Trophoblast cell (in vitro differentiated cells and primary cell): ENCODE measurements at regions not wholly inside any gene's neighbourhood (a gene's known extent, or its start where the extent isn't known, plus 50 kb on each side); places are given as distances from the start of the nearest gene placed in this dataset.

Experiments used
- DNase-seq, 2 donors: peaks; one replicate each; pipeline ENCODE4 v3.0.0-alpha.2; 2016
- H2AFZ ChIP-seq: 2 replicates; pipeline ENCODE4 v1.6.1; 2013; ENCODE audit warnings: low read length, moderate library complexity, mild to moderate bottlenecking; ENCODE audit not compliant: insufficient read depth, poor library complexity
- H2AK5ac ChIP-seq: 2 replicates; pipeline ENCODE4 v1.6.1; 2013; ENCODE audit warnings: mild to moderate bottlenecking, low read length
- H2BK120ac ChIP-seq: 2 replicates; pipeline ENCODE4 v1.6.1; 2013; ENCODE audit warnings: low read length, mild to moderate bottlenecking, moderate library complexity; ENCODE audit not compliant: insufficient read depth, poor library complexity
- H2BK12ac ChIP-seq: 2 replicates; pipeline ENCODE4 v1.6.1; 2013; ENCODE audit warnings: mild to moderate bottlenecking, low read length, moderate library complexity
- H2BK5ac ChIP-seq: 2 replicates; pipeline ENCODE4 v1.6.1; 2013; ENCODE audit warnings: low read length, low read depth, moderate library complexity, mild to moderate bottlenecking; ENCODE audit not compliant: poor library complexity
- H3K14ac ChIP-seq: 2 replicates; pipeline ENCODE4 v1.6.1; 2013; ENCODE audit warnings: mild to moderate bottlenecking, low read length
- H3K18ac ChIP-seq: 2 replicates; pipeline ENCODE4 v1.6.1; 2013; ENCODE audit warnings: mild to moderate bottlenecking, low read length
- H3K23ac ChIP-seq: 2 replicates; pipeline ENCODE4 v1.6.1; 2013; ENCODE audit warnings: low read length
- H3K27ac ChIP-seq: 2 replicates; pipeline ENCODE4 v1.5.1; 2013; ENCODE audit warnings: low read depth, mild to moderate bottlenecking, inconsistent platforms, low read length, moderate library complexity
- H3K27me3 ChIP-seq: 2 replicates; pipeline ENCODE4 v1.6.1; 2013; ENCODE audit warnings: inconsistent platforms, mild to moderate bottlenecking, low read length, moderate library complexity; ENCODE audit not compliant: insufficient read depth
- H3K36me3 ChIP-seq, 2 experiments: 1 replicate in 1 of 2; 2 replicates in 1 of 2; pipeline ENCODE4 v1.6.1; 2013; ENCODE audit warnings: low read length in 2 of 2, mild to moderate bottlenecking in 2 of 2, moderate library complexity in 1 of 2; ENCODE audit not compliant: insufficient read depth in 2 of 2, control insufficient read depth in 1 of 2
- H3K4ac ChIP-seq: 2 replicates; pipeline ENCODE4 v1.6.1; 2013; ENCODE audit warnings: low read depth, mild to moderate bottlenecking, low read length, moderate library complexity
- H3K4me1 ChIP-seq, 2 experiments: 1 replicate in 1 of 2; 2 replicates in 1 of 2; pipeline ENCODE4 v1.6.1; 2013; ENCODE audit warnings: low read length in 2 of 2, mild to moderate bottlenecking in 2 of 2, moderate library complexity in 1 of 2; ENCODE audit not compliant: insufficient read depth in 2 of 2, control insufficient read depth in 1 of 2
- H3K4me2 ChIP-seq: 2 replicates; pipeline ENCODE4 v1.6.1; 2013; ENCODE audit warnings: inconsistent platforms, mild to moderate bottlenecking, low read length, moderate library complexity
- H3K4me3 ChIP-seq: 2 replicates; pipeline ENCODE4 v1.5.1; 2013; ENCODE audit warnings: mild to moderate bottlenecking, low read depth, low read length, inconsistent platforms
- H3K79me1 ChIP-seq: one replicate; pipeline ENCODE4 v1.6.1; 2013; ENCODE audit warnings: low read length
- H3K79me2 ChIP-seq: 2 replicates; pipeline ENCODE4 v1.6.1; 2013; ENCODE audit warnings: low read length, mild to moderate bottlenecking; ENCODE audit not compliant: control insufficient read depth, insufficient read depth, poor library complexity
- H3K9ac ChIP-seq: 2 replicates; pipeline ENCODE4 v1.6.1; 2013; ENCODE audit warnings: mild to moderate bottlenecking, low read length
- H3K9me3 ChIP-seq: 2 replicates; pipeline ENCODE4 v1.6.1; 2013; ENCODE audit warnings: low read depth, mild to moderate bottlenecking, control low read depth, inconsistent platforms, low read length; ENCODE audit not compliant: insufficient read depth
- H4K12ac ChIP-seq: 2 replicates; pipeline ENCODE4 v1.6.1; 2013; ENCODE audit warnings: low read depth, mild to moderate bottlenecking, low read length, moderate library complexity
- H4K8ac ChIP-seq: 2 replicates; pipeline ENCODE4 v1.6.1; 2013; ENCODE audit warnings: low read depth, mild to moderate bottlenecking, low read length, moderate library complexity
- H4K91ac ChIP-seq: one replicate; pipeline ENCODE4 v1.6.1; 2013; ENCODE audit warnings: low read depth, mild to moderate bottlenecking, low read length, moderate library complexity
- WGBS: extraction: QIAGEN DNeasy Blood & Tissue Kit; methylation state at CpG from one replicate; pipeline ENCODE4 v1.1.7; 2013; ENCODE audit warnings: missing lambda C conversion rate; ENCODE audit not compliant: insufficient read length, insufficient coverage; ENCODE audit errors: extremely low coverage; 5-methylcytosine and 5-hydroxymethylcytosine counted together

- Histone ChIP-seq H3K14ac (no peak overlapping the region), H2AK5ac (no peak overlapping the region), H4K91ac (no peak overlapping the region), H4K8ac (no peak overlapping the region), H3K36me3 (no peaks in the 10 kb centered on the region), H3K79me1 (no peaks in the 10 kb centered on the region), H4K12ac (no peak overlapping the region), H3K79me2 (no peaks in the 10 kb centered on the region), H3K18ac (no peak overlapping the region), H3K27me3 (no peaks in the 10 kb centered on the region), H3K27ac (no peak overlapping the region), H3K9ac (no peak overlapping the region), H3K4ac (no peak overlapping the region), H3K4me1 (no peaks in the 10 kb centered on the region), H3K9me3 (no peaks in the 10 kb centered on the region), H2AFZ (no peak overlapping the region), H2BK5ac (no peak overlapping the region), H3K4me2 (no peak overlapping the region), H2BK120ac (no peak overlapping the region), H3K23ac (no peak overlapping the region), H3K4me3 (no peak overlapping the region), H2BK12ac (no peak overlapping the region)
- peak in 1 of 2 donors; percentile 21 for DNase-seq
- no CpG with 5 or more reads among the region's 1 CpG for WGBS
These were observed 1645.9 kb upstream of the CELF4 start for GRCh38 chr18:39211461-39211860.

- H2BK5ac ChIP-seq, result no peak overlapping the region
- no peaks in the 10 kb centered on the region for H3K9me3 ChIP-seq
- no peak overlapping the region for H4K91ac ChIP-seq
- DNase-seq, result no peak
- H3K23ac ChIP-seq, result no peak overlapping the region
- H3K4me2 ChIP-seq, result no peak overlapping the region
- H2AFZ ChIP-seq, result no peak overlapping the region
- no peak overlapping the region for H3K18ac ChIP-seq
- H3K79me1 ChIP-seq, result no peaks in the 10 kb centered on the region
- no peaks in the 10 kb centered on the region for H3K4me1 ChIP-seq
- H2AK5ac ChIP-seq, result no peak overlapping the region
- H3K27me3 ChIP-seq, result no peaks in the 10 kb centered on the region
- H3K4me3 ChIP-seq, result no peak overlapping the region
- H4K12ac ChIP-seq, result no peak overlapping the region
- H3K79me2 ChIP-seq, result no peaks in the 10 kb centered on the region
- H3K4ac ChIP-seq, result no peak overlapping the region
- no peak overlapping the region for H3K27ac ChIP-seq
- no peak overlapping the region for H2BK12ac ChIP-seq
- no peak overlapping the region for H2BK120ac ChIP-seq
- H3K9ac ChIP-seq, result no peak overlapping the region
- no peak overlapping the region for H3K14ac ChIP-seq
- H4K8ac ChIP-seq, result no peak overlapping the region
- no peaks in the 10 kb centered on the region for H3K36me3 ChIP-seq
- no CpG with 5 or more reads among the region's 2 CpGs for WGBS
These were observed 1643.6 kb upstream of the CELF4 start for GRCh38 chr18:39209173-39209572.

- H2BK12ac ChIP-seq, result no peak overlapping the region
- no peak for DNase-seq
- H3K4me3 ChIP-seq, result no peak overlapping the region
- H2AFZ ChIP-seq, result no peak overlapping the region
- H3K36me3 ChIP-seq, result no peaks in the 10 kb centered on the region
- no peak overlapping the region for H2AK5ac ChIP-seq
- no peak overlapping the region for H2BK5ac ChIP-seq
- no peaks in the 10 kb centered on the region for H3K27me3 ChIP-seq
- no peak overlapping the region for H3K4ac ChIP-seq
- no peak overlapping the region for H3K4me2 ChIP-seq
- no peak overlapping the region for H3K18ac ChIP-seq
- no peak overlapping the region for H4K8ac ChIP-seq
- no peak overlapping the region for H2BK120ac ChIP-seq
- no peaks in the 10 kb centered on the region for H3K9me3 ChIP-seq
- no peaks in the 10 kb centered on the region for H3K79me2 ChIP-seq
- no peak overlapping the region for H4K91ac ChIP-seq
- H3K9ac ChIP-seq, result no peak overlapping the region
- no CpG with 5 or more reads among the region's 2 CpGs for WGBS
- no peak overlapping the region for H3K14ac ChIP-seq
- no peaks in the 10 kb centered on the region for H3K79me1 ChIP-seq
- H3K23ac ChIP-seq, result no peak overlapping the region
- H3K4me1 ChIP-seq, result no peaks in the 10 kb centered on the region
- no peak overlapping the region for H4K12ac ChIP-seq
- no peak overlapping the region for H3K27ac ChIP-seq
These were observed 1643.1 kb upstream of the CELF4 start for GRCh38 chr18:39208729-39209128.

GRCh38 chr18:39208190-39208589 lies 1642.6 kb upstream of the CELF4 start:
- Histone ChIP-seq H2AFZ (no peak overlapping the region), H3K18ac (no peak overlapping the region), H2AK5ac (no peak overlapping the region), H3K4me2 (no peak overlapping the region), H3K14ac (no peak overlapping the region), H3K9ac (no peak overlapping the region), H3K4me1 (no peaks in the 10 kb centered on the region), H3K27me3 (no peaks in the 10 kb centered on the region), H2BK12ac (no peak overlapping the region), H3K23ac (no peak overlapping the region), H2BK5ac (no peak overlapping the region), H3K36me3 (no peaks in the 10 kb centered on the region), H3K9me3 (no peaks in the 10 kb centered on the region), H3K79me2 (no peaks in the 10 kb centered on the region), H3K4me3 (no peak overlapping the region), H3K27ac (no peak overlapping the region), H3K4ac (no peak overlapping the region), H4K91ac (no peak overlapping the region), H4K12ac (no peak overlapping the region), H3K79me1 (no peaks in the 10 kb centered on the region), H4K8ac (no peak overlapping the region), H2BK120ac (no peak overlapping the region)
- DNase-seq, result no peak
- WGBS, result no CpG with 5 or more reads among the region's 2 CpGs
